GM12872 (cell line): ENCODE measurements at regions not wholly inside any gene's neighbourhood (a gene's known extent, or its start where the extent isn't known, plus 50 kb on each side); places are given as distances from the start of the nearest gene placed in this dataset.

ENCODE experiments used
- TF ChIP-seq, protein P1 (sequence below): IDR thresholded peaks from 3 replicates; pipeline ENCODE4 v1.5.1; 2011; ENCODE audit warnings: low read depth, mild to moderate bottlenecking, low read length, moderate library complexity; ENCODE audit not compliant: insufficient read depth

GRCh38 chr6:15773806-15774410 is 111.1 kb upstream of the DTNBP1 start:
- TF ChIP-seq, protein P1, sequence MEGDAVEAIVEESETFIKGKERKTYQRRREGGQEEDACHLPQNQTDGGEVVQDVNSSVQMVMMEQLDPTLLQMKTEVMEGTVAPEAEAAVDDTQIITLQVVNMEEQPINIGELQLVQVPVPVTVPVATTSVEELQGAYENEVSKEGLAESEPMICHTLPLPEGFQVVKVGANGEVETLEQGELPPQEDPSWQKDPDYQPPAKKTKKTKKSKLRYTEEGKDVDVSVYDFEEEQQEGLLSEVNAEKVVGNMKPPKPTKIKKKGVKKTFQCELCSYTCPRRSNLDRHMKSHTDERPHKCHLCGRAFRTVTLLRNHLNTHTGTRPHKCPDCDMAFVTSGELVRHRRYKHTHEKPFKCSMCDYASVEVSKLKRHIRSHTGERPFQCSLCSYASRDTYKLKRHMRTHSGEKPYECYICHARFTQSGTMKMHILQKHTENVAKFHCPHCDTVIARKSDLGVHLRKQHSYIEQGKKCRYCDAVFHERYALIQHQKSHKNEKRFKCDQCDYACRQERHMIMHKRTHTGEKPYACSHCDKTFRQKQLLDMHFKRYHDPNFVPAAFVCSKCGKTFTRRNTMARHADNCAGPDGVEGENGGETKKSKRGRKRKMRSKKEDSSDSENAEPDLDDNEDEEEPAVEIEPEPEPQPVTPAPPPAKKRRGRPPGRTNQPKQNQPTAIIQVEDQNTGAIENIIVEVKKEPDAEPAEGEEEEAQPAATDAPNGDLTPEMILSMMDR = no peak

GRCh38 chr6:15770347-15771143 is 107.7 kb upstream of the DTNBP1 start:
- TF ChIP-seq, protein P1 = 0 out of 3 replicates have a peak, but pooled peaks have one; percentile 14

GRCh38 chr6:15769511-15770018 is 106.7 kb upstream of the DTNBP1 start:
- TF ChIP-seq, protein P1 = no peak

DNA sequence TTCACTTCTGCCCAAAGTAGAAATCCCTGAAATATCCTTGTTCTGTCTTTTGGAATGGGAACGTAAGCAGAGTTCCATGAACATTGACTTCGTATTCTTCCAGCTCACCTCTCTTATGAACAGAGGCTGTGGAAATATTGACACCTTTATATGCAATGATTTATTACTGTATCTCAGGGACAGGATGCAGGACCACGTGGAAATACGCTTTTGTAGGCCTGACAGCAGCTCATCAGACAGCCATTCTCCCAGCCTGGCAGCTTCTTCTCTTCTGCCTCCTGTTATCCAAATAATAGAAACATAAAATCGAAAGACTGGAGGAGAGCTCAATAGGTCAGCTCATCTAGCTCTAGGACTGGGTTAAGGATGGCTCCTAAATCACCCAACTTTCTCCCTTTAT is 106.2 kb upstream of the DTNBP1 start:
- TF ChIP-seq, protein P1 = no peak

DNA sequence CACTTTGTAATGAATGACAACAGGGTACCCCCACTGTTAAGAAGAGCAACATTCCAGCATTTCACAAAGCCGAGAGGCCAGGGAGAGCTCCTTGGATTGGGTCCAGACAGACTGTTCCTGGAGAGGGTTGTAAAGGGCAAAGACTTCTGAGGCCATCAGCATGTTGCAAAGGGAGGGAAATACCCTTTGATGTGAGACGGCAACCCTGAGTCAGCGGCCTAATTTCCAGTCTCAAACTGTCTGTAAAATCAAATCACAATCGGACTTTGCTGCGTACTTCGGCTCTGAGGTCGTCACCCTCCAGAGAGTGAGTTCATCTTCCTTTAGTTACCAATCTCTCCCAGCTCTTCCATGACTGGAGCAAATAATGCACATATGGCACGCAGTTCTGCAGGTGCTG is 101.0 kb upstream of the DTNBP1 start:
- TF ChIP-seq, protein P1 = no peak

- TF ChIP-seq, protein P1 = no peak
These were observed 100.5 kb upstream of the DTNBP1 start for GRCh38 chr6:15763364-15763763.

DNA sequence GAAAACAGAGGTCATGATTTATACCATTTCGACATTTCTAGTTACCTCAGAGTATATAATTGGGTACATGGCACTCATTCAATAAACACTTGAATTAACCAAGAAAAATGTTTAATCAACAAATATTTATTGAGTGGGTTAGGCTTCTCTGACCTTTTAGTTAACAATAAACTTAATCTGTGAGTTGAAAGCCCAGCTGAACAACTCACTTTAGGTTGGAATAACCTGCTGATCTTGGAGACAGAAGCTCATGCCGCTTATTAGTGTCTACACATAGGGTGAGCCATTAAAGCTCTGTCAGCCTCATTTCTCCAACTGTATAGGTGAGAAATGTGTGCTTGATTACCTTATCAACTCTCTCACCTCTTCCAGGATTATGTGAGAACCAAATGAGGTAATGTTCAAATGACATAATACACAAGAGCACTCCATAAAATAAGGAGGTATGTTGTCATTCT is 98.2 kb upstream of the DTNBP1 start:
- TF ChIP-seq, protein P1 = no peak
